ENCODE measurements at regions not wholly inside any gene's neighbourhood (a gene's known extent, or its start where the extent isn't known, plus 50 kb on each side); places are given as distances from the start of the nearest gene placed in this dataset.

- no peak for DNase-seq (ENCODE audit: extremely low spot score, unreplicated experiment)
- Mint-ChIP-seq H3K27me3 (ENCODE audit: unreplicated experiment) (no peaks in the 10 kb centered on the region), H3K4me1 (ENCODE audit: unreplicated experiment) (peaks cover 36% of the 10 kb centered on the region), H3K4me3 (ENCODE audit: unreplicated experiment) (peak overlapping the region; percentile 65), H3K9me3 (ENCODE audit: unreplicated experiment) (no peaks in the 10 kb centered on the region), H3K36me3 (ENCODE audit: unreplicated experiment) (no peaks in the 10 kb centered on the region), H3K27ac (ENCODE audit: unreplicated experiment) (peak overlapping the region; percentile 84)
- no peak for TF ChIP-seq CTCF (IDR thresholded peaks at IDR 0.05)
Observed at GRCh38 chr4:137609718-137610430, 77.6 kb upstream of the PCDH18 start.

GRCh38 chr4:137608085-137608484, 75.8 kb upstream of the PCDH18 start:
- Mint-ChIP-seq H3K4me3 (ENCODE audit: unreplicated experiment) (no peak overlapping the region), H3K36me3 (ENCODE audit: unreplicated experiment) (no peaks in the 10 kb centered on the region), H3K27me3 (ENCODE audit: unreplicated experiment) (no peaks in the 10 kb centered on the region), H3K9me3 (ENCODE audit: unreplicated experiment) (no peaks in the 10 kb centered on the region), H3K4me1 (ENCODE audit: unreplicated experiment) (peaks cover 39% of the 10 kb centered on the region), H3K27ac (ENCODE audit: unreplicated experiment) (peak overlapping the region; percentile 31)
- TF ChIP-seq CTCF (IDR thresholded peaks at IDR 0.05) = no peak
- DNase-seq (ENCODE audit: extremely low spot score, unreplicated experiment) = no peak

GRCh38 chr4:137602436-137602835, 70.1 kb upstream of the PCDH18 start:
- H3K9me3 Mint-ChIP-seq (ENCODE audit: unreplicated experiment) = no peaks in the 10 kb centered on the region
- peaks cover 31% of the 10 kb centered on the region for H3K4me1 Mint-ChIP-seq (ENCODE audit: unreplicated experiment)
- no peak for TF ChIP-seq CTCF (IDR thresholded peaks at IDR 0.05)
- DNase-seq (ENCODE audit: extremely low spot score, unreplicated experiment) = no peak
- H3K27ac Mint-ChIP-seq (ENCODE audit: unreplicated experiment) = no peak overlapping the region
- H3K36me3 Mint-ChIP-seq (ENCODE audit: unreplicated experiment) = peaks cover 2% of the 10 kb centered on the region
- H3K4me3 Mint-ChIP-seq (ENCODE audit: unreplicated experiment) = no peak overlapping the region
- H3K27me3 Mint-ChIP-seq (ENCODE audit: unreplicated experiment) = no peaks in the 10 kb centered on the region

- Mint-ChIP-seq H3K9me3 (ENCODE audit: unreplicated experiment) (no peaks in the 10 kb centered on the region), H3K4me1 (ENCODE audit: unreplicated experiment) (peaks cover 30% of the 10 kb centered on the region), H3K27ac (ENCODE audit: unreplicated experiment) (no peak overlapping the region), H3K4me3 (ENCODE audit: unreplicated experiment) (no peak overlapping the region), H3K27me3 (ENCODE audit: unreplicated experiment) (no peaks in the 10 kb centered on the region), H3K36me3 (ENCODE audit: unreplicated experiment) (peaks cover 2% of the 10 kb centered on the region)
- no peak for DNase-seq (ENCODE audit: extremely low spot score, unreplicated experiment)
- no peak for TF ChIP-seq CTCF (IDR thresholded peaks at IDR 0.05)
Observed at GRCh38 chr4:137601934-137602333, 69.6 kb upstream of the PCDH18 start.

- peaks cover 2% of the 10 kb centered on the region for H3K36me3 Mint-ChIP-seq (ENCODE audit: unreplicated experiment)
- no peak overlapping the region for H3K27ac Mint-ChIP-seq (ENCODE audit: unreplicated experiment)
- no peak for DNase-seq (ENCODE audit: extremely low spot score, unreplicated experiment)
- no peak for TF ChIP-seq CTCF (IDR thresholded peaks at IDR 0.05)
- peaks cover 30% of the 10 kb centered on the region for H3K4me1 Mint-ChIP-seq (ENCODE audit: unreplicated experiment)
- no peak overlapping the region for H3K4me3 Mint-ChIP-seq (ENCODE audit: unreplicated experiment)
- H3K9me3 Mint-ChIP-seq (ENCODE audit: unreplicated experiment) = no peaks in the 10 kb centered on the region
- no peaks in the 10 kb centered on the region for H3K27me3 Mint-ChIP-seq (ENCODE audit: unreplicated experiment)
Observed at GRCh38 chr4:137599734-137600133, 67.4 kb upstream of the PCDH18 start.
